DMS53 (cell line): ENCODE measurements at regions not wholly inside any gene's neighbourhood (a gene's known extent, or its start where the extent isn't known, plus 50 kb on each side); places are given as distances from the start of the nearest gene placed in this dataset.
A peak's percentile ranks its signal among the peaks of the same experiment; 100 is the strongest.
"Not testable (repeated sequence)": the region's sequence is repeated elsewhere in the genome, so short reads cannot be mapped to it uniquely, and the experiment has no call there.

Experiments
- DNase-seq: peaks from one replicate; lab custom pipeline; 2025; lab: John Stamatoyannopoulos, UW

DNA sequence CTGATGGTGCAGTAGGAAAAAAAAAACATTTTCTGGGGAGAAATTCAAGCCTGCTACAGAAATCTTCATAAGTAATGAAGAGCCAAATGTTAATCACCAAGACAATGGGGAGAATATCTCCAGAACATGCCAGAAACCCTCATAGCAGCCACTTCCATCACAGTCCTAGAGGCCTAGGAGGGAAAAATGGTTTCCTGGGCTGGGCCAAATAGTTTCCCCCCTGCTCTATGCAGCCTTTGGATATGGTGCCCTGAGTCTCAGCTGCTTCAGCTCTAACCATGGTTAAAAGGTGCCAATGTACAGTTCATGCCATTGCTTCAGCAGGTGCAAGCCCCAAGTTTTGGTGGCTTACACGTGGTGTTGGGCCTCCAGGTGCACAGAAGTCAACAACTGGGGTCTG is 113.1 kb downstream of the ZNF648 start:
- DNase-seq = no peak

DNA sequence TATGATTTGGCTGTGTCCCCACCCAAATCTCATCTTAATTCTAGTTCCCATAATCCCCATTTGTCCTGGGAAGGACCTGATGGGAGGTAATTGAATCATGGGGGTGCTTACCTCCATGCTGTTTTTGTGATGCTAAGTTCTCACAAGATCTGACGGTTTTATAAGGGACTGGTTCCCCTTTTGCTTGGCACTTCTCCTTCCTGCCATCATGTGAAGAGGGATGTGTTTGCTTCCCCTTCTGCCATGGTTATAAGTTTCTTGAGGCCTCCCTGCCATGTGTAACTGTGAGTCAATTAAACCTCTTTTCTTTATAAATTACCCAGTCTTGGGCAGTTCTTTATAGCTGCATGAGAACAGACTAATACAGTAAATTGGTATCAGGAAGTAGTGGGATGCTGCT is 114.1 kb downstream of the ZNF648 start:
- no peak for DNase-seq

- DNase-seq = peak; percentile 93
Measured at GRCh38 chr1:181936768-181937581, 124.5 kb downstream of the ZNF648 start.

GRCh38 chr1:181936269-181936668 is 125.2 kb downstream of the ZNF648 start:
- DNase-seq = peak; percentile 20

GRCh38 chr1:181931873-181932272 is 129.6 kb downstream of the ZNF648 start:
- DNase-seq = no peak

- DNase-seq = no peak
Measured at GRCh38 chr1:181930187-181930586, 131.3 kb downstream of the ZNF648 start.

DNA sequence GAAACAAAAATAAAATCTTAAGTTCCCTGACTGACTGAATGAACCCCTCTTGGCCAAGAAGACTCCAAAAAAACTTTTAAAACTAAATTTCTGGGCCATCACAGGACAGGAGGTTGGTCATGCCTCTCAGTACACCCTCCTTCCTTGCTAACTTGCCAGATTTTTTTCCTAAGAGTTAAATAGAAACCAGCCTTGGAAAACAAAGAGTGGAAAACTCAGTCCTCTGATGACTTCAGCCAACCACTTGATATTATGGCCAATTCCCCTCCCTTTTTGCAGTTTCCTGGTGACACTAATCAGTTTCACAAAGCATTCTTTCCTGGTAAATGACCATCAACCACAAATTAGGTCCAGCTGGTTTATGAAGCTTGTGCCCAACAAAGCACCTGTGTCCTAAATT is 134.8 kb downstream of the ZNF648 start:
- DNase-seq = no peak

GRCh38 chr1:181924034-181924433 is 137.5 kb downstream of the ZNF648 start:
- not testable (repeated sequence) for DNase-seq

- DNase-seq = peak; percentile 4
Measured at GRCh38 chr1:181919542-181919941, 142.0 kb downstream of the ZNF648 start.

DNA sequence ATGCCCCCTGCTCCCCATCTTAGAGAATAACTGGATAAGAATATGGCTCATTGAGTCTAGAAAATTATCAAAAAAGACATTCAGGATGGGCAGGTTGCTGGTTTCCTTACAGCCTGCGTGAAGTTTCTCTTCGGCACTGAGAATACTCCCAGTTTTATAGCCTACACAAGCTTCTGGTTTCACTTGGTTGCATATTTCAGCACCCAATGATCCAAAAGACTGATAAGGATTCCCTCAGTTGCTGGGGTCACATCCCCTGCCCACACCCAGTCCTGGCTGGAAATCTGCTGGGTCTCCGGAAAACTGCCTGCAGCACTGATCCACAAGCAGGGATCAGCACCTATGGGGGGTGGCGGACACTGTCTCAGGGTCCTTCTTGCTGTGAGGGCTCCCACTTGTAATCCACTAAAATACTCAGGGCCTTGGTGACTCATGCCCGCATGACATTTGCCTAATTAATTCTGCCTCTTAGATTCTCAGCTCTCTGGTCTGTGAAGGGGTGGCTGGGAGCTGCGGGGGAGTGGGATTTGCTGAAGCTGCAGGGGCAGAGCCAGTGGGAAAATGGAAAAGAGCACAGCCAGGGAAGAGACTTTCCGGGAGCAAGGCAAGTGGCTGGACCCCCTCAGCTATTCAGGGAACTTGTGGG is 142.5 kb downstream of the ZNF648 start:
- no peak for DNase-seq

- no peak for DNase-seq
Measured at GRCh38 chr1:181911715-181912114, 149.8 kb downstream of the ZNF648 start.

GRCh38 chr1:181910905-181911304 is 150.6 kb downstream of the ZNF648 start:
- peak; percentile 44 for DNase-seq

DNA sequence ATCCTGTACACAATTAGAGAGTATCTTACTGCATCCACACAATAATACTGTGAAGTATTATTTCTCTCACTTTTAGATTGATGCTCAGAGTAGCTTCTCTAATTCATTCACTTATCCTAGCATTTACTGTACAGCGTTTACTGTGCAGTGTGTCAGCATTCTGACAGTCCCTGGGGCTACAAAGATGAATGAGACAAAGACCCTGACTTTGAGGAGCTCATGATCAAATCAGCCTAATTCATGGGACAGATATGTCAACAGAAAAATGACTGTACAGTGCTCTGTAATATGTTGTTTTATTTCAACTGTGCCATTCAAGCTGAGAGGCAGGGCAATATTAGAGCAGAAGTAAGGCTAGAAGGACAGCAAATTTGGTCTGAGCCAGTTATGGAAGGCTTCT is 152.5 kb downstream of the ZNF648 start:
- no peak for DNase-seq

DNA sequence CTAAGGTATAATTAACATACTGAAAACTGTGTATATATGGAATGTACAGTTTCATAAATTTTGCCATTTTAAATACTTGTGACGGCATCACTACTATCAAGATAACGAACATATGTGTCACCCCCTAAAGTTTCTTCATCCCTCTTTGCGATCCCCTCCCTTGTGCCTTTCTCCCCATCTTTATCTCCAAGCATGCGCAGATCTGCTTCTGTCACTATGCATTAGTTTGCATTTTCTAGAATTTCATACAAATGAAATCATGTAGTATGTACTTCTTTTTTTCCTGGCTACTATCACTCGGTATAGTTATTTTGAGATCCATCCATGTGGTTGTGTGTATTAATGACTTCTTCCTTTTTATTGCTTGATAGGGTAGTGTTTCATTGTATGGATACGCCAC is 154.9 kb downstream of the ZNF648 start:
- DNase-seq = no peak

DNA sequence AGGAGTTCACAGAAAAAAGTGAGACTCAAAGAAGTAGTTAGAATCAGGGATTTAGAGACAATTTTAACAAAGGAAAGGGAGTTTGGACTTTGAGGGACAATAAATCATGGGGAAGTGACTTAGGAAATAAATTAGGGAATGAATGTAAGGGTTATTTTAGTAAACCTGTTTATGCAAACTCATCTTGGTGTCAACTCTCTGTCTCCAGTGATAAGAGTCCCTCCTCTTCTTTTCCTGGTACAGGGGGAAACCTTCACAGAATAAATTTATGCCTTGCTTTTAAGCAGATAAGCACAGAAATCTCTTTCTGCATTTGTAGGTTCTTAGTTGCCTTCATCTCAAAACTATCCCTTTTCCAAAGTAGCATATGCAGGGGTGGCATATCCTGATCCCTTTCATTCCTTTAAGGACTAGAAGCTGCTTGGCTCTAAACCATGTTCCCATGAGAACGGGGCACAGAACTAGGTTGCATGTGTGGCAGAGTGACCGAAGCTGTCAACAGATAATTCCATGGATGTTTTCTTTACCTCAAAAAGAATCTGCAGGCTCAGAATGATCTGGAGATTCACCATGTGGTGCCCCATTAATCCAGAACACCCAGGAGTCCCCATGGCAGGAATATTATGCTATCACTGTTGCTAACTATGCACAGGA is 155.4 kb downstream of the ZNF648 start:
- no peak for DNase-seq

DNA sequence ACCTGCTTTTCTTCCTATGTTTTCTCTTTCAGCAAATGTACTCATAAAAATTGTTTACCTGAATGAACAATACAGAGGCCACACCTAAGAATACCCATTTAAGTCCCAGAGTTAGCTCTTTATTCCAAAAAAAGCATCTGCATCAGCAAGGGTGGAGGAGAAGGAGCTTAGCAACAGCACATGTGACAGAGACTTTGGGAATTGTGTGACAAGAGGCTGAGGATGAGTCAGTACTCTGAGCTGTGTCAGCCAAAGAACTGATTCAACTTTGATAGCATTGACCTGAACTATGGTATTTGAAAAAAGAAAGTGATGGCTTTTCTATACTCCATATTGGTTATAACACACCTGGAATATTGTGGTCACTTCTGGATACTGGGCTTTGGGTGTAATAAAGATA is 162.7 kb downstream of the ZNF648 start:
- DNase-seq = no peak

GRCh38 chr1:181896824-181897223 is 164.7 kb downstream of the ZNF648 start:
- no peak for DNase-seq

DNA sequence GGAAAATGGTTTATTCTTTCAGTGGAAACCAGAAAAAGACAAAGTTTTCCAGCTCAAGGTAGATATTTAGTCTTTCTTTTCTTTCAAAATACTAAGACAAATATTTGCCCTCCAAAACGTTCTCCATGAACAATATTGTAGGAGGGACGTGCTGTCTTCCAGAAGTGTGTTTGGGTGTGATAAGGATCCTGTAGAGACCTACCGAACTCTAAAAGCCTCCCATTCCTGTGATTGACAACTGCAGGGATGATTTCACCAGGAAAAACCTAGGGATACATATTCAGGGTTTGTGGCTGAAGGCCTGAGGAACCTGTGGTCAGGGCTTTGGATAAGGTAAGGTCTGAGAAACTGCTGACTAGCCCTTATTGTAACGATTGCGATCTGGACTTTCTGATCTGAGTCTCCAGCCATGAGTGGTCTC is 167.1 kb downstream of the ZNF648 start:
- no peak for DNase-seq

DNA sequence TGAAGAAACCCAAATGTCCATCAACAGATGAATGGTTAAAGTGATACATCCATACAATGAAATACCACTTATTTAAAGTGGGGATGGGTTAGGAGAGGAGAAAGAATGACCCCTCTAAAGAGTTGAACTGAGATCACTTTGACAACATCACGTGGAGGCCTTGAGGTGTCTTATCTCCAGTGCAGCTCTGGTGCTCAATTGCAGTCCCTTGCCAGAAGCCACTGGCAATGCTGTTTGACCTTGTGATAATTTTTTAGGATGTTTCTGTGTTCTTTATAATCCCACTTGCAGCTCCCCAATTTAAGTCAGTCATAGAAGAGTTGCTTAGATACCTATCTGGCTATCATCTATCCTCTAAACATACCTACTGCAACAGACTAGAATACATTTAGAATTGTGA is 167.6 kb downstream of the ZNF648 start:
- DNase-seq = no peak

DNA sequence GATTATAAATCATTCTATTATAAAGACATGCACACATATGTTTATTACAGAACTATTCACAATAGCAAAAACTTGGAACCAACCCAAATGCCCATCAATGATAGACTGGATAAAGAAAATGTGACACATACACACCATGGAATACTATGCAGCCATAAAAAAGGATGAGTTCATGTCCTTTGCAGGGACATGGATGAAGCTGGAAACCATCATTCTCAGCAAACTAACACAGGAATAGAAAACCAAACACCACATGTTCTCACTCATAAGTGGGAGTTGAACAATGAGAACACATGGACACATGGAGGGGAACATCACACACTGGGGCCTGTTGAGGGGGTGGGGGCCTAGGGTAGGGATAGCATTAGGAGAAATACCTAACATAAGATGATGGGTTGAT is 168.4 kb downstream of the ZNF648 start:
- not testable (repeated sequence) for DNase-seq

- DNase-seq = no peak
Measured at GRCh38 chr1:181872562-181872961, 188.9 kb downstream of the ZNF648 start.

GRCh38 chr1:181863736-181864135 is 197.8 kb downstream of the ZNF648 start:
- DNase-seq = no peak

GRCh38 chr1:181863006-181863405 is 198.5 kb downstream of the ZNF648 start:
- no peak for DNase-seq
